ENCODE measurements at regions not wholly inside any gene's neighbourhood (a gene's known extent, or its start where the extent isn't known, plus 50 kb on each side); places are given as distances from the start of the nearest gene placed in this dataset.

- H3K27me3 ChIP-seq (ENCODE audit: insufficient read depth, poor library complexity, severe bottlenecking): no peaks in the 10 kb centered on the region
- no peak overlapping the region; the same call in 1 of the 2 replicates for H3K27ac ChIP-seq (replicated peaks)
- no peak for DNase-seq (ENCODE audit: low read depth in 1 of 2, low spot score in 1 of 2)
- no peak overlapping the region for H3K4me3 ChIP-seq (replicated peaks; ENCODE audit: insufficient read depth, low read length)
- TF ChIP-seq SPI1 (IDR thresholded peaks at IDR 0.05; ENCODE audit: borderline replicate concordance, low read depth) (no peak), POLR2AphosphoS5 (IDR thresholded peaks at IDR 0.05; ENCODE audit: low read depth) (no peak), CTCF (IDR thresholded peaks at IDR 0.05; ENCODE audit: insufficient read depth, low read length) (no peak), REST (IDR thresholded peaks at IDR 0.05; ENCODE audit: insufficient replicate concordance, low read depth) (no peak), GABPA (IDR thresholded peaks at IDR 0.05; ENCODE audit: low read depth) (no peak)
These were observed 105.5 kb upstream of the BACH2 start for GRCh38 chr6:90401933-90402830.

- Histone ChIP-seq H3K4me3 (replicated peaks; ENCODE audit: insufficient read depth, low read length) (no peak overlapping the region), H3K27ac (replicated peaks) (no peak overlapping the region), H3K27me3 (ENCODE audit: insufficient read depth, poor library complexity, severe bottlenecking) (no peaks in the 10 kb centered on the region)
- no peak for DNase-seq (ENCODE audit: low read depth in 1 of 2, low spot score in 1 of 2)
- TF ChIP-seq CTCF (IDR thresholded peaks at IDR 0.05; ENCODE audit: insufficient read depth, low read length) (no peak), SPI1 (IDR thresholded peaks at IDR 0.05; ENCODE audit: borderline replicate concordance, low read depth) (no peak), REST (IDR thresholded peaks at IDR 0.05; ENCODE audit: insufficient replicate concordance, low read depth) (no peak), GABPA (IDR thresholded peaks at IDR 0.05; ENCODE audit: low read depth) (no peak), POLR2AphosphoS5 (IDR thresholded peaks at IDR 0.05; ENCODE audit: low read depth) (no peak)
These were observed 103.3 kb upstream of the BACH2 start for GRCh38 chr6:90399970-90400369.

GRCh38 chr6:90397929-90398674 is 101.5 kb upstream of the BACH2 start:
- DNase-seq (ENCODE audit: low read depth in 1 of 2, low spot score in 1 of 2): no peak

More at GRCh38 chr6:90397929-90398674, 101.5 kb upstream of the BACH2 start:
- Histone ChIP-seq H3K27ac (replicated peaks) (no peak overlapping the region), H3K27me3 (ENCODE audit: insufficient read depth, poor library complexity, severe bottlenecking) (no peaks in the 10 kb centered on the region), H3K4me3 (replicated peaks; ENCODE audit: insufficient read depth, low read length) (no peak overlapping the region)
- no peak for TF ChIP-seq REST (IDR thresholded peaks at IDR 0.05; ENCODE audit: insufficient replicate concordance, low read depth)
- no peak for TF ChIP-seq POLR2AphosphoS5 (IDR thresholded peaks at IDR 0.05; ENCODE audit: low read depth)
